IMR-90 (cell line): ENCODE measurements at regions not wholly inside any gene's neighbourhood (a gene's known extent, or its start where the extent isn't known, plus 50 kb on each side); places are given as distances from the start of the nearest gene placed in this dataset.

ENCODE experiments used
- ATAC-seq: fragments of 200-7000 bp; cut with Tn5 transposase; 2 replicates; pipeline ENCODE4 v1.9.1; 2020; ENCODE audit warnings: low read depth, mild to moderate bottlenecking, moderate library complexity
- BruUV-seq: library from RNA; stranded (reverse); fragments of 400-500 nt; replicated peaks from 2 replicates; lab custom pipeline; 2021; lab: Mats Ljungman, UMichigan
- CTCF ChIA-PET: fragments of 300-600 bp; formaldehyde crosslinking; extraction: SDS; loops from one replicate; lab custom pipeline; 2021; ENCODE audit warnings: antibody characterized with exemption; lab: Yijun Ruan, JAX
- POLR2A ChIA-PET: fragments of 300-600 bp; sonication (Branson Sonifier 250); formaldehyde crosslinking; loops from one replicate; lab custom pipeline; 2022; ENCODE audit warnings: antibody characterized with exemption; ENCODE audit not compliant: unreplicated experiment; lab: Charles Lee
- DNase-seq: peaks from one replicate; pipeline ENCODE4 v3.0.0; 2013
- H2AFZ ChIP-seq: replicated peaks from 2 replicates; pipeline ENCODE3; 2013; ENCODE audit warnings: low read length, mild to moderate bottlenecking; ENCODE audit not compliant: poor library complexity
- H2AK5ac ChIP-seq: 2 replicates; pipeline ENCODE4 v1.6.1; 2013; ENCODE audit warnings: low read depth, low read length, inconsistent platforms
- H2AK9ac ChIP-seq: replicated peaks from 2 replicates; pipeline ENCODE3; 2013; ENCODE audit warnings: mild to moderate bottlenecking, low read depth, low read length, moderate library complexity; ENCODE audit not compliant: poor library complexity
- H2BK120ac ChIP-seq: 2 replicates; pipeline ENCODE4 v1.6.1; 2013; ENCODE audit warnings: low read depth, low read length, inconsistent platforms
- H2BK15ac ChIP-seq: 3 replicates; pipeline ENCODE4 v1.6.1; 2013; ENCODE audit warnings: low read depth, low read length, inconsistent platforms
- H2BK20ac ChIP-seq: 2 replicates; pipeline ENCODE4 v1.6.1; 2013; ENCODE audit warnings: low read depth, mild to moderate bottlenecking, inconsistent platforms, low read length, moderate library complexity
- H2BK5ac ChIP-seq: 2 replicates; pipeline ENCODE4 v1.6.1; 2013; ENCODE audit warnings: mild to moderate bottlenecking, low read depth, low read length, inconsistent platforms; ENCODE audit not compliant: poor library complexity, severe bottlenecking
- H3K14ac ChIP-seq: replicated peaks from 2 replicates; pipeline ENCODE4 v1.6.1; 2013; ENCODE audit warnings: low read depth, low read length, inconsistent platforms
- H3K18ac ChIP-seq: 2 replicates; pipeline ENCODE4 v1.6.1; 2013; ENCODE audit warnings: low read depth, low read length, control low read depth
- H3K23ac ChIP-seq: 2 replicates; pipeline ENCODE4 v1.6.1; 2013; ENCODE audit warnings: low read depth, low read length, inconsistent platforms
- H3K27ac ChIP-seq: 2 replicates; pipeline ENCODE4 v1.5.1; 2013; ENCODE audit warnings: mild to moderate bottlenecking, control low read depth, low read length; ENCODE audit not compliant: insufficient read depth
- H3K27me3 ChIP-seq: 2 replicates; pipeline ENCODE4 v1.6.1; 2013; ENCODE audit warnings: low read length; ENCODE audit not compliant: control insufficient read depth, insufficient read depth
- H3K36me3 ChIP-seq: 2 replicates; pipeline ENCODE4 v1.6.1; 2013; ENCODE audit warnings: low read length, mixed read lengths; ENCODE audit not compliant: control insufficient read depth, insufficient read depth
- H3K4ac ChIP-seq: 2 replicates; pipeline ENCODE4 v1.6.1; 2013; ENCODE audit warnings: low read depth, low read length, inconsistent platforms
- H3K4me1 ChIP-seq: 2 replicates; pipeline ENCODE4 v1.6.1; 2013; ENCODE audit warnings: low read length, mixed read lengths; ENCODE audit not compliant: control insufficient read depth, insufficient read depth
- H3K4me2 ChIP-seq: 2 replicates; pipeline ENCODE4 v1.6.1; 2013; ENCODE audit warnings: low read depth, mild to moderate bottlenecking, control low read depth, low read length, moderate library complexity
- H3K4me3 ChIP-seq: 2 replicates; pipeline ENCODE4 v1.5.1; 2013; ENCODE audit warnings: low read depth, mild to moderate bottlenecking, control low read depth, low read length, moderate library complexity; ENCODE audit not compliant: insufficient read depth
- H3K56ac ChIP-seq: 2 replicates; pipeline ENCODE4 v1.6.1; 2013; ENCODE audit warnings: low read length, inconsistent platforms; ENCODE audit not compliant: insufficient read depth; ENCODE audit errors: extremely low read depth
- H3K79me1 ChIP-seq, 2 experiments: 2 replicates each; pipeline ENCODE4 v1.6.1; 2013; ENCODE audit warnings: low read length in 2 of 2, inconsistent platforms in 1 of 2, low read depth in 1 of 2
- H3K9ac ChIP-seq: 2 replicates; pipeline ENCODE4 v1.6.1; 2013; ENCODE audit warnings: low read depth, low read length, control low read depth
- H3K9me1 ChIP-seq: 2 replicates; pipeline ENCODE4 v1.6.1; 2013; ENCODE audit warnings: low read length, inconsistent platforms; ENCODE audit not compliant: insufficient read depth
- H3K9me3 ChIP-seq: 2 replicates; pipeline ENCODE4 v1.6.1; 2013; ENCODE audit warnings: low read length; ENCODE audit not compliant: control insufficient read depth, insufficient read depth
- H4K20me1 ChIP-seq: 2 replicates; pipeline ENCODE4 v1.6.1; 2013; ENCODE audit warnings: low read length, inconsistent platforms; ENCODE audit not compliant: insufficient read depth
- H4K5ac ChIP-seq: 2 replicates; pipeline ENCODE4 v1.6.1; 2013; ENCODE audit warnings: mild to moderate bottlenecking, low read depth, low read length, control low read depth
- H4K8ac ChIP-seq, 2 experiments: 2 replicates each; pipeline ENCODE4 v1.6.1; 2013; ENCODE audit warnings: low read depth in 2 of 2, low read length in 2 of 2, control low read depth in 1 of 2, inconsistent platforms in 1 of 2
- H4K91ac ChIP-seq: 2 replicates; pipeline ENCODE4 v1.6.1; 2013; ENCODE audit warnings: low read depth, low read length, inconsistent platforms; ENCODE audit not compliant: insufficient read depth
- BHLHE40 ChIP-seq: fragments of 150-350 bp; IDR thresholded peaks from 2 replicates; pipeline ENCODE4 v1.6.1; 2016; ENCODE audit warnings: mild to moderate bottlenecking, low read depth, low read length
- CEBPB ChIP-seq: IDR thresholded peaks from 2 replicates; pipeline ENCODE4 v1.6.1; 2012; ENCODE audit warnings: low read depth, low read length, improper control_type of control experiment
- CHD1 ChIP-seq: IDR thresholded peaks from 2 replicates; pipeline ENCODE4 v1.6.1; 2012; ENCODE audit warnings: low read depth, low read length, improper control_type of control experiment
- CTCF ChIP-seq: conservative IDR thresholded peaks from 2 replicates; pipeline ENCODE4 v1.5.1; 2012; ENCODE audit warnings: mild to moderate bottlenecking, low read depth, low read length, improper control_type of control experiment
- FOS ChIP-seq: fragments of 150-350 bp; IDR thresholded peaks from 2 replicates; pipeline ENCODE4 v1.6.1; 2016; ENCODE audit warnings: low read depth, low read length
- MAFK ChIP-seq: IDR thresholded peaks from 2 replicates; pipeline ENCODE4 v1.6.1; 2012; ENCODE audit warnings: low read depth, low read length, improper control_type of control experiment
- MAZ ChIP-seq: IDR thresholded peaks from 2 replicates; pipeline ENCODE4 v1.6.1; 2012; ENCODE audit warnings: low read depth, mild to moderate bottlenecking, low read length, improper control_type of control experiment, moderate library complexity, borderline replicate concordance
- MXI1 ChIP-seq: IDR thresholded peaks from 2 replicates; pipeline ENCODE4 v1.6.1; 2012; ENCODE audit warnings: low read depth, mild to moderate bottlenecking, low read length, moderate library complexity, borderline replicate concordance
- NFE2L2 ChIP-seq: fragments of 150-350 bp; IDR thresholded peaks from 2 replicates; pipeline ENCODE4 v1.6.1; 2016; ENCODE audit warnings: low read depth, mild to moderate bottlenecking, low read length
- POLR2A ChIP-seq: IDR thresholded peaks from 2 replicates; pipeline ENCODE4 v1.6.1; 2012; ENCODE audit warnings: mild to moderate bottlenecking, low read depth, low read length
- RAD21 ChIP-seq: IDR thresholded peaks from 2 replicates; pipeline ENCODE4 v1.6.1; 2012; ENCODE audit warnings: low read length, improper control_type of control experiment
- RCOR1 ChIP-seq: IDR thresholded peaks from 2 replicates; pipeline ENCODE4 v1.6.1; 2012; ENCODE audit warnings: mild to moderate bottlenecking, low read length, improper control_type of control experiment; ENCODE audit not compliant: insufficient replicate concordance
- RFX5 ChIP-seq: IDR thresholded peaks from 2 replicates; pipeline ENCODE4 v1.8.0; 2012; ENCODE audit warnings: low read depth, mild to moderate bottlenecking, low read length, moderate library complexity
- SMC3 ChIP-seq: fragments of 150-350 bp; IDR thresholded peaks from 2 replicates; pipeline ENCODE4 v1.6.1; 2016; ENCODE audit warnings: low read depth, mild to moderate bottlenecking, antibody characterized with exemption, low read length, moderate library complexity
- USF2 ChIP-seq: fragments of 150-350 bp; IDR thresholded peaks from 2 replicates; pipeline ENCODE4 v1.6.1; 2017; ENCODE audit warnings: mild to moderate bottlenecking, antibody characterized with exemption, low read length, low read depth
- dilution Hi-C: fragments of 300-500 bp; cut with HindIII; formaldehyde crosslinking; loops from one replicate; pipeline ENCODE4 v1.14.3; 2018; ENCODE audit warnings: low sequenced_read_pairs; ENCODE audit not compliant: unreplicated experiment
- in situ Hi-C: fragments of 300-500 bp; cut with MboI; formaldehyde crosslinking; loops from 3 replicates; pipeline ENCODE4 v1.14.3; 2019; ENCODE audit warnings: low sequenced_read_pairs, inconsistent platforms, mixed read lengths
- intact Hi-C: fragments of 100-400 bp; cut with micrococcal nuclease; formaldehyde crosslinking; loops from 2 replicates; pipeline ENCODE4 v1.10.0; 2022
- TF ChIP-seq, protein P1 (sequence below): fragments of 150-350 bp; IDR thresholded peaks from 2 replicates; pipeline ENCODE4 v1.6.1; 2016; ENCODE audit warnings: low read depth, mild to moderate bottlenecking, low read length, moderate library complexity, borderline replicate concordance

- Histone ChIP-seq H3K56ac (no peak overlapping the region), H3K9me3 (peaks cover 9% of the 10 kb centered on the region), H3K27ac (no peak overlapping the region), H4K8ac (no peak overlapping the region), H2AK9ac (no peak overlapping the region), H2BK15ac (no peak overlapping the region), H3K9ac (no peak overlapping the region), H3K4ac (no peak overlapping the region), H2BK120ac (no peak overlapping the region), H4K91ac (no peak overlapping the region), H3K4me2 (no peak overlapping the region), H4K5ac (no peak overlapping the region), H3K14ac (no peak overlapping the region), H3K27me3 (no peaks in the 10 kb centered on the region), H3K79me1 (no peaks in the 10 kb centered on the region), H2BK5ac (no peak overlapping the region), H3K18ac (no peak overlapping the region), H4K20me1 (no peaks in the 10 kb centered on the region), H3K23ac (no peak overlapping the region), H3K36me3 (no peaks in the 10 kb centered on the region), H3K4me1 (no peaks in the 10 kb centered on the region), H3K4me3 (no peak overlapping the region), H2AFZ (no peak overlapping the region), H2BK20ac (no peak overlapping the region), H3K9me1 (no peaks in the 10 kb centered on the region), H2AK5ac (no peak overlapping the region)
- ChIA-PET CTCF (no interaction called here), POLR2A (no interaction called here)
- intact Hi-C loops (no loop called here), in situ Hi-C loops (no loop called here), dilution Hi-C loops (no loop called here)
- TF ChIP-seq NFE2L2 (no peak), RFX5 (no peak), SMC3 (no peak), RCOR1 (no peak), MAZ (no peak), CTCF (no peak), USF2 (no peak), MXI1 (no peak), CEBPB (no peak), FOS (no peak), RAD21 (no peak), BHLHE40 (no peak), CHD1 (no peak), MAFK (no peak), POLR2A (no peak)
- TF ChIP-seq, protein P1, sequence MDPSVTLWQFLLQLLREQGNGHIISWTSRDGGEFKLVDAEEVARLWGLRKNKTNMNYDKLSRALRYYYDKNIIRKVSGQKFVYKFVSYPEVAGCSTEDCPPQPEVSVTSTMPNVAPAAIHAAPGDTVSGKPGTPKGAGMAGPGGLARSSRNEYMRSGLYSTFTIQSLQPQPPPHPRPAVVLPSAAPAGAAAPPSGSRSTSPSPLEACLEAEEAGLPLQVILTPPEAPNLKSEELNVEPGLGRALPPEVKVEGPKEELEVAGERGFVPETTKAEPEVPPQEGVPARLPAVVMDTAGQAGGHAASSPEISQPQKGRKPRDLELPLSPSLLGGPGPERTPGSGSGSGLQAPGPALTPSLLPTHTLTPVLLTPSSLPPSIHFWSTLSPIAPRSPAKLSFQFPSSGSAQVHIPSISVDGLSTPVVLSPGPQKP: no peak
- BruUV-seq: no TSS peak
- DNase-seq (no peak), ATAC-seq (no peak)
These were observed 186.0 kb upstream of the ANO5 start for GRCh38 chr11:22006901-22007300.
